HepG2 (cell line): ENCODE measurements at regions not wholly inside any gene's neighbourhood (a gene's known extent, or its start where the extent isn't known, plus 50 kb on each side); places are given as distances from the start of the nearest gene placed in this dataset.

Experiments
- FIP1L1 ChIP-seq: fragments of 200-400 bp; formaldehyde crosslinking; IDR thresholded peaks from 2 replicates; pipeline ENCODE4 v1.6.1; 2018; ENCODE audit warnings: low read depth, mild to moderate bottlenecking, low read length, moderate library complexity, borderline replicate concordance; ENCODE audit not compliant: insufficient read depth
- FOXA1 ChIP-seq, 2 experiments: fragments of 450-650 bp in 1 of 2; sonication (generic) in 1 of 2; formaldehyde crosslinking in 1 of 2; IDR thresholded peaks; 2 replicates each; pipeline versions ENCODE4 v1.4.0 to v1.6.1; 2016 to 2020; ENCODE audit warnings: missing genetic modification reagents in 1 of 2
- JARID2 ChIP-seq: sonication (generic); formaldehyde crosslinking; IDR thresholded peaks from 2 replicates; pipeline ENCODE4 v1.8.1; 2023; ENCODE audit warnings: missing genetic modification reagents, inconsistent platforms; ENCODE audit not compliant: insufficient replicate concordance
- KAT8 ChIP-seq: IDR thresholded peaks from 2 replicates; pipeline ENCODE4 v1.6.1; 2016; ENCODE audit warnings: missing genetic modification reagents, missing compliant biosample characterization
- NR2C2 ChIP-seq: sonication (generic); formaldehyde crosslinking; IDR thresholded peaks from 2 replicates; pipeline ENCODE4 v1.4.0; 2020; ENCODE audit warnings: missing genetic modification reagents, mild to moderate bottlenecking, moderate library complexity, borderline replicate concordance
- PITX1 ChIP-seq: sonication (generic); formaldehyde crosslinking; IDR thresholded peaks from 2 replicates; pipeline ENCODE4 v1.5.1; 2020; ENCODE audit warnings: mild to moderate bottlenecking, missing genetic modification reagents
- PLRG1 ChIP-seq: fragments of 450-650 bp; conservative IDR thresholded peaks from 2 replicates; pipeline ENCODE4 v1.6.1; 2016
- RBM39 ChIP-seq: fragments of 200-400 bp; formaldehyde crosslinking; IDR thresholded peaks from one replicate; pipeline ENCODE4 v1.6.1; 2018; ENCODE audit warnings: antibody characterized with exemption, mild to moderate bottlenecking, low read depth, low read length; ENCODE audit not compliant: poor library complexity, severe bottlenecking
- STAT5B ChIP-seq: sonication (generic); formaldehyde crosslinking; IDR thresholded peaks from 2 replicates; pipeline ENCODE4 v1.4.0; 2020; ENCODE audit warnings: missing genetic modification reagents
- TFAP4 ChIP-seq: sonication (generic); IDR thresholded peaks from 2 replicates; pipeline ENCODE4 v1.6.1; 2016; ENCODE audit warnings: low read depth, borderline replicate concordance
- TFDP2 ChIP-seq: sonication (generic); formaldehyde crosslinking; IDR thresholded peaks from 2 replicates; pipeline ENCODE4 v1.4.0; 2020; ENCODE audit warnings: missing genetic modification reagents
- TFE3 ChIP-seq: IDR thresholded peaks from 2 replicates; pipeline ENCODE4 v1.6.1; 2016
- UBTF ChIP-seq: sonication (generic); formaldehyde crosslinking; IDR thresholded peaks from 2 replicates; pipeline ENCODE4 v1.4.0; 2020; ENCODE audit warnings: mild to moderate bottlenecking, missing genetic modification reagents
- ZBTB10 ChIP-seq: sonication (generic); formaldehyde crosslinking; IDR thresholded peaks from 2 replicates; pipeline ENCODE4 v1.4.0; 2020; ENCODE audit warnings: missing genetic modification reagents, borderline replicate concordance
- ZFP36 ChIP-seq: fragments of 150-350 bp; IDR thresholded peaks from 2 replicates; pipeline ENCODE4 v1.6.1; 2018; ENCODE audit warnings: borderline replicate concordance, low read length, low read depth; ENCODE audit not compliant: partially characterized antibody
- ZNF614 ChIP-seq: IDR thresholded peaks from 2 replicates; pipeline ENCODE4 v1.6.1; 2018; ENCODE audit warnings: missing biosample characterization, missing genetic modification reagents, inconsistent platforms, borderline replicate concordance
- ZSCAN21 ChIP-seq: sonication (generic); formaldehyde crosslinking; IDR thresholded peaks from 2 replicates; pipeline ENCODE4 v1.8.0; 2022; ENCODE audit warnings: mild to moderate bottlenecking, missing genetic modification reagents, moderate library complexity, borderline replicate concordance
- ZSCAN29 ChIP-seq: sonication (generic); formaldehyde crosslinking; conservative IDR thresholded peaks from 2 replicates; pipeline ENCODE4 v1.4.0; 2020; ENCODE audit warnings: mild to moderate bottlenecking, missing genetic modification reagents
- ZZZ3 ChIP-seq: sonication (generic); formaldehyde crosslinking; IDR thresholded peaks from 2 replicates; pipeline ENCODE4 v1.4.0; 2020; ENCODE audit warnings: missing genetic modification reagents, mild to moderate bottlenecking, borderline replicate concordance

GRCh38 chr9:129442803-129443511 is 177.9 kb downstream of the C9orf50 start (continued):
- TF ChIP-seq ZSCAN21 (CRISPR knock-in tag) (peak; percentile 85), FOXA1 (IDR thresholded peaks at IDR 0.05) (no peak), FOXA1 (CRISPR knock-in tag; IDR thresholded peaks at IDR 0.05) (no peak), ZFP36 (no peak), ZNF614 (CRISPR knock-in tag) (no peak), PITX1 (CRISPR knock-in tag) (0 out of 2 replicates have a peak, but pooled peaks have one; percentile 50), RBM39 (peak; percentile 77), UBTF (CRISPR knock-in tag) (peak; percentile 55), PLRG1 (no peak), FIP1L1 (no peak), TFE3 (peak; percentile 95), JARID2 (CRISPR knock-in tag) (no peak), ZSCAN29 (CRISPR knock-in tag) (peak; percentile 67), ZBTB10 (CRISPR knock-in tag) (no peak), TFAP4 (peak; percentile 89; the same call in 1 of the 2 replicates), ZZZ3 (CRISPR knock-in tag) (peak; percentile 80; the same call in 1 of the 2 replicates), TFDP2 (CRISPR knock-in tag) (0 out of 2 replicates have a peak, but pooled peaks have one; percentile 32), STAT5B (CRISPR knock-in tag) (0 out of 2 replicates have a peak, but pooled peaks have one; percentile 21), KAT8 (no peak; the same call in 1 of the 2 replicates), NR2C2 (CRISPR knock-in tag) (peak; percentile 57; the same call in 1 of the 2 replicates)
